HFF-Myc (cell line): ENCODE measurements at regions not wholly inside any gene's neighbourhood (a gene's known extent, or its start where the extent isn't known, plus 50 kb on each side); places are given as distances from the start of the nearest gene placed in this dataset.

ENCODE experiments used
- DNase-seq: peaks from one replicate; pipeline ENCODE4 v3.0.0-alpha.2; 2011; ENCODE audit warnings: low read depth; ENCODE audit errors: extremely low read depth
- H3K4me3 ChIP-seq: replicated peaks from 2 replicates; pipeline ENCODE4 v1.5.1; 2011; ENCODE audit warnings: low read depth, mild to moderate bottlenecking, control low read depth, low read length
- CTCF ChIP-seq: IDR thresholded peaks from 2 replicates; pipeline ENCODE4 v1.5.1; 2012; ENCODE audit warnings: mild to moderate bottlenecking, low read depth, low read length, control low read depth; ENCODE audit errors: missing control alignments

GRCh38 chr1:87760654-87761053 is 432.0 kb downstream of the LMO4 start:
- no peak overlapping the region for H3K4me3 ChIP-seq
- DNase-seq, result no peak
- TF ChIP-seq CTCF, result no peak

GRCh38 chr1:87763483-87763882 is 434.8 kb downstream of the LMO4 start:
- DNase-seq, result no peak

GRCh38 chr1:87765057-87765680 is 436.5 kb downstream of the LMO4 start:
- no peak overlapping the region for H3K4me3 ChIP-seq
- TF ChIP-seq CTCF, result no peak
- DNase-seq, result no peak

More at GRCh38 chr1:87763483-87763882, 434.8 kb downstream of the LMO4 start:
- no peak for TF ChIP-seq CTCF
- no peak overlapping the region for H3K4me3 ChIP-seq

- TF ChIP-seq CTCF, result no peak
- H3K4me3 ChIP-seq, result no peak overlapping the region
- DNase-seq, result no peak
Observed at GRCh38 chr1:87765681-87766070, 437.0 kb downstream of the LMO4 start.

GRCh38 chr1:87766737-87767136 is 438.1 kb downstream of the LMO4 start:
- TF ChIP-seq CTCF, result no peak
- no peak overlapping the region for H3K4me3 ChIP-seq
- DNase-seq, result no peak

GRCh38 chr1:87778896-87779295 is 450.2 kb downstream of the LMO4 start:
- TF ChIP-seq CTCF, result no peak
- DNase-seq, result no peak
- no peak overlapping the region for H3K4me3 ChIP-seq

GRCh38 chr1:87781554-87781953 is 452.9 kb downstream of the LMO4 start:
- no peak for TF ChIP-seq CTCF
- H3K4me3 ChIP-seq, result no peak overlapping the region
- DNase-seq, result no peak
